HepG2 (cell line): ENCODE measurements at regions not wholly inside any gene's neighbourhood (a gene's known extent, or its start where the extent isn't known, plus 50 kb on each side); places are given as distances from the start of the nearest gene placed in this dataset.

ENCODE experiments used
- ATAC-seq: fragments of 200-7000 bp; cut with Tn5 transposase; 3 replicates; pipeline ENCODE4 v1.9.1; 2020; ENCODE audit warnings: mild to moderate bottlenecking, moderate library complexity
- BruUV-seq: library from RNA; stranded (reverse); fragments of 400-500 nt; replicated peaks from 2 replicates; lab custom pipeline; 2021; lab: Mats Ljungman, UMichigan
- CTCF ChIA-PET: fragments of 300-600 bp; formaldehyde crosslinking; extraction: SDS; loops from one replicate; lab custom pipeline; 2021; ENCODE audit warnings: low total read pairs, inconsistent platforms, low intra/inter-chr PET ratio; lab: Yijun Ruan, JAX
- POLR2A ChIA-PET: fragments of 350-600 bp; sonication (Branson Sonifier 250); formaldehyde crosslinking; loops from one replicate; lab custom pipeline; 2020; ENCODE audit warnings: antibody characterized with exemption, inconsistent platforms; lab: Yijun Ruan, JAX
- DNase-seq: peaks from one replicate; pipeline ENCODE4 v3.0.0-alpha.2; 2015; ENCODE audit warnings: low spot score
- FAIRE-seq: peaks from 3 replicates; lab custom pipeline; 2011; peaks lifted over from hg19 to GRCh38; lab: Jason Lieb, UNC
- H2AFZ ChIP-seq: one replicate; pipeline ENCODE4 v1.6.1; 2011; ENCODE audit warnings: low read length, inconsistent platforms
- H3K27ac ChIP-seq: fragments of 300-600 bp; 3 replicates; pipeline ENCODE4 v1.8.0; 2011; ENCODE audit warnings: mixed run types, mild to moderate bottlenecking, mixed read lengths, low read length, inconsistent platforms; ENCODE audit not compliant: insufficient read depth; ENCODE audit errors: extremely low read length
- H3K27me3 ChIP-seq, 2 experiments: fragments of 200-600 bp in 1 of 2; 2 replicates in 1 of 2; 3 replicates in 1 of 2; pipeline versions ENCODE4 v1.6.0 to v1.8.0; 2011; ENCODE audit warnings: low read length in 2 of 2, mild to moderate bottlenecking in 2 of 2, moderate library complexity in 2 of 2, inconsistent platforms in 1 of 2; ENCODE audit not compliant: insufficient read depth in 2 of 2, control insufficient read depth in 1 of 2
- H3K36me3 ChIP-seq, 2 experiments: fragments of 200-600 bp in 1 of 2; replicated peaks in 1 of 2; 2 replicates in 1 of 2; 3 replicates in 1 of 2; pipeline versions ENCODE4 v1.5.1 to v1.8.0; 2011; ENCODE audit warnings: low read length in 2 of 2, inconsistent platforms in 1 of 2; ENCODE audit not compliant: insufficient read depth in 2 of 2, control insufficient read depth in 1 of 2
- H3K4me1 ChIP-seq: 2 replicates; pipeline ENCODE4 v1.5.1; 2012; ENCODE audit warnings: low read length, inconsistent platforms; ENCODE audit not compliant: insufficient read depth
- H3K4me2 ChIP-seq: 2 replicates; pipeline ENCODE4 v1.6.0; 2011; ENCODE audit warnings: low read depth, low read length, inconsistent platforms
- H3K4me3 ChIP-seq, 3 experiments: fragments of 200-600 bp in 1 of 3; sonication (generic), shearing (Covaris generic) in 1 of 3; replicated peaks in 1 of 3; 2 replicates each; pipeline ENCODE4 v1.5.1; 2011 to 2016; ENCODE audit warnings: low read length in 3 of 3, inconsistent platforms in 2 of 3, low read depth in 2 of 3, mild to moderate bottlenecking in 2 of 3, control low read depth in 1 of 3, mixed read lengths in 1 of 3; ENCODE audit not compliant: insufficient read depth in 1 of 3
- H3K79me2 ChIP-seq: one replicate; pipeline ENCODE4 v1.6.1; 2011; ENCODE audit warnings: low read length, inconsistent platforms; ENCODE audit not compliant: insufficient read depth
- H3K9ac ChIP-seq: 2 replicates; pipeline ENCODE4 v1.6.0; 2011; ENCODE audit warnings: mild to moderate bottlenecking, low read depth, low read length, inconsistent platforms; ENCODE audit not compliant: insufficient read depth
- H3K9me3 ChIP-seq: 2 replicates; pipeline ENCODE4 v1.5.1; 2012; ENCODE audit warnings: mild to moderate bottlenecking, low read length
- H4K20me1 ChIP-seq: 2 replicates; pipeline ENCODE4 v1.6.0; 2011; ENCODE audit warnings: inconsistent platforms, mild to moderate bottlenecking, low read length, moderate library complexity; ENCODE audit not compliant: insufficient read depth
- HOXA3 ChIP-seq: sonication (generic); formaldehyde crosslinking; IDR thresholded peaks from 2 replicates; pipeline ENCODE4 v1.5.0; 2020; ENCODE audit warnings: missing genetic modification reagents
- KLF12 ChIP-seq: sonication (generic); formaldehyde crosslinking; IDR thresholded peaks from 2 replicates; pipeline ENCODE4 v1.4.0; 2020; ENCODE audit warnings: missing genetic modification reagents, borderline replicate concordance
- MAFF ChIP-seq: IDR thresholded peaks from 2 replicates; pipeline ENCODE4 v1.6.1; 2011; ENCODE audit warnings: low read depth, low read length, improper control_type of control experiment
- MAFK ChIP-seq, 2 experiments: IDR thresholded peaks in 1 of 2; conservative IDR thresholded peaks in 1 of 2; 2 replicates each; pipeline ENCODE4 v1.6.1; 2011; ENCODE audit warnings: improper control_type of control experiment in 2 of 2, low read length in 2 of 2
- MYNN ChIP-seq: sonication (generic); formaldehyde crosslinking; IDR thresholded peaks from 2 replicates; pipeline ENCODE4 v1.4.0; 2020; ENCODE audit warnings: mild to moderate bottlenecking, low read depth, missing genetic modification reagents
- SNAPC2 ChIP-seq: sonication (generic); formaldehyde crosslinking; IDR thresholded peaks from 2 replicates; pipeline ENCODE4 v1.8.1; 2022; ENCODE audit warnings: mild to moderate bottlenecking, missing genetic modification reagents
- ZNF256 ChIP-seq: sonication (generic); formaldehyde crosslinking; conservative IDR thresholded peaks from 2 replicates; pipeline ENCODE4 v1.4.0; 2020; ENCODE audit warnings: missing genetic modification reagents
- ZNF720 ChIP-seq: sonication (generic); formaldehyde crosslinking; IDR thresholded peaks from 2 replicates; pipeline ENCODE4 v1.4.0; 2020; ENCODE audit warnings: missing genetic modification reagents
- WGBS: methylation state at CpG from one replicate; pipeline ENCODE4 v1.1.6; 2017; ENCODE audit warnings: low lambda C conversion rate; 5-methylcytosine and 5-hydroxymethylcytosine counted together
- in situ Hi-C: cut with HindIII; loops from 2 replicates; pipeline ENCODE4 v1.10.0; 2017; ENCODE audit warnings: low pct_unique_long_range_greater_than_20kb; ENCODE audit not compliant: extremely low pct_ligation_motif_present
- intact Hi-C: fragments of 100-400 bp; cut with micrococcal nuclease; formaldehyde crosslinking; loops from one replicate; pipeline ENCODE4 v1.10.0; 2022; ENCODE audit not compliant: unreplicated experiment

GRCh38 chr2:105544591-105545377 is 145.9 kb upstream of the FHL2 start:
- WGBS = 23% methylated on average over 12 of the region's 12 CpGs
- H3K27me3 ChIP-seq = peaks cover 0 to 26% of the 10 kb centered on the region in 2 experiments; a peak in 3 of 5 replicates
- ChIA-PET CTCF (interaction anchor here (1.4 to 1.5 kb wide), 2 partner anchors 175 to 200 kb away, joined by 6 to 11 read pairs; no protein-coding TSS in a partner anchor), POLR2A (no interaction called here)
- H2AFZ ChIP-seq = no peak overlapping the region
- FAIRE-seq = no peak
- intact Hi-C loops = loop anchor here (1.0 kb wide), 2 partner anchors 175 to 199 kb away; no protein-coding TSS in a partner anchor
- H3K4me3 ChIP-seq = no peak overlapping the region
- no peaks in the 10 kb centered on the region for H3K36me3 ChIP-seq
- no TSS peak for BruUV-seq
- H3K4me1 ChIP-seq = no peaks in the 10 kb centered on the region
- no peak overlapping the region for H3K27ac ChIP-seq
- DNase-seq = no peak
- no peak for ATAC-seq
- no peaks in the 10 kb centered on the region for H3K9me3 ChIP-seq
- no peaks in the 10 kb centered on the region for H3K79me2 ChIP-seq
- no peaks in the 10 kb centered on the region for H4K20me1 ChIP-seq
- no peak overlapping the region for H3K9ac ChIP-seq
- H3K4me2 ChIP-seq = no peak overlapping the region
- in situ Hi-C loops = no loop called here
- TF ChIP-seq MAFK (conservative IDR thresholded peaks at IDR 0.05 in 1 of 2, IDR thresholded peaks at IDR 0.05 in 1 of 2; ENCODE audit: low read length in 2 of 2) = peak; percentile 97 to 98
- peak; percentile 96 for TF ChIP-seq MAFF
- TF ChIP-seq KLF12 = no peak

DNA sequence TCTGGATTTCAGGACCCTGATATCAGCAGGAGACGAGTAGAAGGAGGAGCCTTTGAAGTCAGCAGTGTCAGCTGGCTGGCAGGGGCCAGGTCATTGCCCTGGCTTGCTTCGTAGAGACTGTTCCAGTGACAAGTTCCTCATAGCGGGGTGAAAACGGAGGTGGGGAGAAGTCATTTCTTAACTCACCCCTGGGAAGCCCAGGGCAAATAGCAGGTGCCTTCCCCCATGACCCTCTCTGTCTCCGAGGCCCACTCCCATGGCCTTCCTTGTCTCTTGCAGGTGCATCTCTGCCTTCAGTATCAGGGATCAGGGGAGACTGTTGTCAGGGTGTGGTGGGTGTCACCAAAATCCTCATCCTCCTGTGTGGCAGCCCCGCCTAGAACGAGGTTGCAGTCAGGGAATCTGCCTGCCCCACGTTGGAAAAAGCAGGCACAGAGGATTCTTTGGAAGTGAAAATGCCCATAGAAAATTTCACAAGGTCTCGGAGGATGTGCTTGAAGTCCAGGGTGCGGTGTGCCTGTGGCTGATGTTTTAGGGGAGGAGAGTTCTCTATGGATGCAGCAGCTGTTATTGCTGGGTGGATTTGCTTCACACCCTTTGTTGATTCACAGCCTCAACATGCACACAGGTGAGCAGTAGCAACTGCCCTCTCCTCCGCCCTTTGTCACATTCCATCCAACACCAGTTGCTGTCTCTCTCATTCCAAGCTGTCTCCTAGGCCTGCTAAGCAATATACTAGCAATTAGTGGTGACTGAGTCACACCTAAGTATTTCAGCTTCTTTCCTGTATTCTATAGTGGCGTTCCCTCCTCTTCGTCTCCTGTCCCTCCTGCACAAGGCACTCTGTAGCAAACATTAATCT is 142.6 kb upstream of the FHL2 start:
- Histone ChIP-seq H4K20me1 (no peaks in the 10 kb centered on the region), H3K9ac (no peak overlapping the region), H3K27ac (no peak overlapping the region), H3K36me3 (no peaks in the 10 kb centered on the region), H3K79me2 (no peaks in the 10 kb centered on the region), H3K4me3 (no peak overlapping the region), H3K4me2 (no peak overlapping the region), H3K27me3 (peaks cover 2 to 47% of the 10 kb centered on the region in 2 experiments; a peak in 3 of 5 replicates), H3K9me3 (no peaks in the 10 kb centered on the region), H2AFZ (no peak overlapping the region), H3K4me1 (no peaks in the 10 kb centered on the region)
- 25% methylated on average over 13 of the region's 13 CpGs for WGBS
- CTCF ChIA-PET = no interaction called here
- POLR2A ChIA-PET = no interaction called here
- DNase-seq = no peak
- in situ Hi-C loops (no loop called here), intact Hi-C loops (no loop called here)
- FAIRE-seq = no peak
- no peak for ATAC-seq
- TF ChIP-seq MYNN (CRISPR knock-in tag) (no peak), HOXA3 (CRISPR knock-in tag) (no peak), SNAPC2 (CRISPR knock-in tag) (no peak), ZNF256 (CRISPR knock-in tag) (no peak), ZNF720 (CRISPR knock-in tag) (no peak)
- no TSS peak for BruUV-seq
